K562 (cell line): ENCODE measurements at regions not wholly inside any gene's neighbourhood (a gene's known extent, or its start where the extent isn't known, plus 50 kb on each side); places are given as distances from the start of the nearest gene placed in this dataset.

Experiments used
- MYC ChIP-seq, 2 experiments: fragments of 250-450 bp in 1 of 2; sonication (Bioruptor Pico) in 1 of 2; IDR thresholded peaks; 2 replicates each; pipeline versions ENCODE4 v1.5.1 to v1.6.1; 2012 to 2021; ENCODE audit warnings: low read depth in 2 of 2, borderline replicate concordance in 1 of 2, improper control_type of control experiment in 1 of 2, low read length in 1 of 2, mild to moderate bottlenecking in 1 of 2, moderate library complexity in 1 of 2
- POLR2AphosphoS5 ChIP-seq: IDR thresholded peaks from 2 replicates; pipeline ENCODE4 v1.6.1; 2011; ENCODE audit warnings: mild to moderate bottlenecking, low read depth, low read length, moderate library complexity; ENCODE audit not compliant: control insufficient read depth, insufficient read depth
- RAD21 ChIP-seq, 2 experiments: fragments of 250-450 bp in 1 of 2; fragments of 450-650 bp in 1 of 2; sonication (Bioruptor Pico) in 1 of 2; formaldehyde crosslinking in 1 of 2; IDR thresholded peaks in 1 of 2; conservative IDR thresholded peaks in 1 of 2; 2 replicates each; pipeline versions ENCODE4 v1.4.0 to v1.8.0; 2020 to 2022; ENCODE audit warnings: mild to moderate bottlenecking in 2 of 2, moderate library complexity in 1 of 2
- YY1 ChIP-seq, 3 experiments: IDR thresholded peaks; 2 replicates each; pipeline ENCODE4 v1.6.1; 2011; ENCODE audit warnings: low read length in 2 of 3, mild to moderate bottlenecking in 2 of 3, moderate library complexity in 2 of 3, borderline replicate concordance in 1 of 3, control low read depth in 1 of 3, low read depth in 1 of 3; ENCODE audit not compliant: insufficient read depth in 3 of 3, insufficient replicate concordance in 2 of 3, control insufficient read depth in 1 of 3, insufficient read length in 1 of 3; ENCODE audit errors: extremely low read depth in 1 of 3
- TF ChIP-seq, protein P1 (sequence below): sonication (generic); formaldehyde crosslinking; IDR thresholded peaks from 2 replicates; pipeline ENCODE4 v1.8.1; 2023; ENCODE audit warnings: mild to moderate bottlenecking, missing genetic modification reagents, moderate library complexity
- TF ChIP-seq, protein P2 (sequence below), 3 experiments: IDR thresholded peaks in 2 of 3; conservative IDR thresholded peaks in 1 of 3; 2 replicates each; pipeline ENCODE4 v1.5.1; 2011 to 2012; ENCODE audit warnings: low read length in 3 of 3, mild to moderate bottlenecking in 3 of 3, control low read depth in 2 of 3, improper control_type of control experiment in 1 of 3, inconsistent platforms in 1 of 3, low read depth in 1 of 3, mixed read lengths in 1 of 3, moderate library complexity in 1 of 3; ENCODE audit not compliant: insufficient read depth in 2 of 3
- TF ChIP-seq, protein P3 (sequence below), 2 experiments: fragments of 450-650 bp in 1 of 2; sonication (generic) in 1 of 2; formaldehyde crosslinking; conservative IDR thresholded peaks; 2 replicates each; pipeline versions ENCODE4 v1.4.0 to v1.8.1; 2020 to 2022; ENCODE audit warnings: mild to moderate bottlenecking in 1 of 2, missing genetic modification reagents in 1 of 2

DNA sequence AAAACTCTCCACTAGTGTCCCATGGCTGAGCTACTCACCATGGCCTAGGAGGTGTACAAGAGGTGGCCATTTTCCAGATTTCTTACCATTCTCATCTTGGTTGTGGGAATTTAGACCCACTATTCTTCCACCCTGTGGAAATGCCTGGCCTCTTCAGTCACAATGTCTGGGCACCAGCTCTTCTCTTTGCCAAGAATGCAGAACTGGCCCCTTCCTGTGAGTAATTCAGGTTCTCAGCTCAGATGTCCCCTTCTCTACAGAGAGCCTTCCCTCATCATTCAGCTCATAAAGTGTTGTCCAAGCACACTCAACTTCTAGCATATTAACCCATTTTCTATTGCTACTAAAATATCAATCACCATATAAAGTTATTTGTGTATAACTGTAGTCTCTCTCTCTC lies 575.5 kb upstream of the KCNMB2 start:
- TF ChIP-seq, protein P1, sequence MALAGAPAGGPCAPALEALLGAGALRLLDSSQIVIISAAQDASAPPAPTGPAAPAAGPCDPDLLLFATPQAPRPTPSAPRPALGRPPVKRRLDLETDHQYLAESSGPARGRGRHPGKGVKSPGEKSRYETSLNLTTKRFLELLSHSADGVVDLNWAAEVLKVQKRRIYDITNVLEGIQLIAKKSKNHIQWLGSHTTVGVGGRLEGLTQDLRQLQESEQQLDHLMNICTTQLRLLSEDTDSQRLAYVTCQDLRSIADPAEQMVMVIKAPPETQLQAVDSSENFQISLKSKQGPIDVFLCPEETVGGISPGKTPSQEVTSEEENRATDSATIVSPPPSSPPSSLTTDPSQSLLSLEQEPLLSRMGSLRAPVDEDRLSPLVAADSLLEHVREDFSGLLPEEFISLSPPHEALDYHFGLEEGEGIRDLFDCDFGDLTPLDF (CRISPR knock-in tag), result no peak
- TF ChIP-seq, protein P2, sequence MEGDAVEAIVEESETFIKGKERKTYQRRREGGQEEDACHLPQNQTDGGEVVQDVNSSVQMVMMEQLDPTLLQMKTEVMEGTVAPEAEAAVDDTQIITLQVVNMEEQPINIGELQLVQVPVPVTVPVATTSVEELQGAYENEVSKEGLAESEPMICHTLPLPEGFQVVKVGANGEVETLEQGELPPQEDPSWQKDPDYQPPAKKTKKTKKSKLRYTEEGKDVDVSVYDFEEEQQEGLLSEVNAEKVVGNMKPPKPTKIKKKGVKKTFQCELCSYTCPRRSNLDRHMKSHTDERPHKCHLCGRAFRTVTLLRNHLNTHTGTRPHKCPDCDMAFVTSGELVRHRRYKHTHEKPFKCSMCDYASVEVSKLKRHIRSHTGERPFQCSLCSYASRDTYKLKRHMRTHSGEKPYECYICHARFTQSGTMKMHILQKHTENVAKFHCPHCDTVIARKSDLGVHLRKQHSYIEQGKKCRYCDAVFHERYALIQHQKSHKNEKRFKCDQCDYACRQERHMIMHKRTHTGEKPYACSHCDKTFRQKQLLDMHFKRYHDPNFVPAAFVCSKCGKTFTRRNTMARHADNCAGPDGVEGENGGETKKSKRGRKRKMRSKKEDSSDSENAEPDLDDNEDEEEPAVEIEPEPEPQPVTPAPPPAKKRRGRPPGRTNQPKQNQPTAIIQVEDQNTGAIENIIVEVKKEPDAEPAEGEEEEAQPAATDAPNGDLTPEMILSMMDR (IDR thresholded peaks at IDR 0.05 in 2 of 3, conservative IDR thresholded peaks at IDR 0.05 in 1 of 3; ENCODE audit: insufficient read depth in 2 of 3, low read depth in 1 of 3, low read length in 3 of 3), result no peak
- TF ChIP-seq MYC (IDR thresholded peaks at IDR 0.05; ENCODE audit: low read depth, low read length) (no peak), MYC (CRISPR knock-in tag; IDR thresholded peaks at IDR 0.05; ENCODE audit: borderline replicate concordance, low read depth) (no peak), RAD21 (CRISPR knock-in tag; conservative IDR thresholded peaks at IDR 0.05 in 1 of 2, IDR thresholded peaks at IDR 0.05 in 1 of 2) (no peak), POLR2AphosphoS5 (no peak), YY1 (IDR thresholded peaks at IDR 0.05; ENCODE audit: borderline replicate concordance in 1 of 3, control insufficient read depth in 1 of 3, extremely low read depth in 1 of 3, insufficient read depth in 3 of 3, insufficient read length in 1 of 3, insufficient replicate concordance in 2 of 3, low read depth in 1 of 3, low read length in 2 of 3) (no peak)
- TF ChIP-seq, protein P3, sequence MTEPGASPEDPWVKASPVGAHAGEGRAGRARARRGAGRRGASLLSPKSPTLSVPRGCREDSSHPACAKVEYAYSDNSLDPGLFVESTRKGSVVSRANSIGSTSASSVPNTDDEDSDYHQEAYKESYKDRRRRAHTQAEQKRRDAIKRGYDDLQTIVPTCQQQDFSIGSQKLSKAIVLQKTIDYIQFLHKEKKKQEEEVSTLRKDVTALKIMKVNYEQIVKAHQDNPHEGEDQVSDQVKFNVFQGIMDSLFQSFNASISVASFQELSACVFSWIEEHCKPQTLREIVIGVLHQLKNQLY (CRISPR knock-in tag; conservative IDR thresholded peaks at IDR 0.05), result no peak
